ENCODE measurements at regions not wholly inside any gene's neighbourhood (a gene's known extent, or its start where the extent isn't known, plus 50 kb on each side); places are given as distances from the start of the nearest gene placed in this dataset.

DNA sequence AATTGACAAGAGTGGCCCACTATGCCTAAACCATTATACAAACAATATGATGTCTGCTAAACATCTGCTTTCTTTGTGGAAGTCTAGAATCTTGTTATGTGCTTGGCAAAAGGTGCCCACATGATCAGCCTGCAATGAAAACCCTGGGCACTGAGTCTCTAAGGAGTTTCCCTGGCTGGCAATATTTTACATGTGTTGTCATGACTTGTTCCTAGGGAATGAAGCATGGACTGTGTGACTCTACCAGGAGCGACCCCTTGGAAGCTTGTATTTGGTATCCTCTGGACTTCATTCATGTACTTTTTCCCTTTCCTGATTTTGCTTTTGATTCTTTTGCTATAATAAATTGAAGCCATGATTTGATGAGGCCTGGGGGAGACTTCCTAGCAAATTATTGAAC lies 324.9 kb downstream of the HHIPL2 start:
- H3K4me3 ChIP-seq (ENCODE audit: low read depth, low read length), result no peak overlapping the region
- TF ChIP-seq, protein P1, sequence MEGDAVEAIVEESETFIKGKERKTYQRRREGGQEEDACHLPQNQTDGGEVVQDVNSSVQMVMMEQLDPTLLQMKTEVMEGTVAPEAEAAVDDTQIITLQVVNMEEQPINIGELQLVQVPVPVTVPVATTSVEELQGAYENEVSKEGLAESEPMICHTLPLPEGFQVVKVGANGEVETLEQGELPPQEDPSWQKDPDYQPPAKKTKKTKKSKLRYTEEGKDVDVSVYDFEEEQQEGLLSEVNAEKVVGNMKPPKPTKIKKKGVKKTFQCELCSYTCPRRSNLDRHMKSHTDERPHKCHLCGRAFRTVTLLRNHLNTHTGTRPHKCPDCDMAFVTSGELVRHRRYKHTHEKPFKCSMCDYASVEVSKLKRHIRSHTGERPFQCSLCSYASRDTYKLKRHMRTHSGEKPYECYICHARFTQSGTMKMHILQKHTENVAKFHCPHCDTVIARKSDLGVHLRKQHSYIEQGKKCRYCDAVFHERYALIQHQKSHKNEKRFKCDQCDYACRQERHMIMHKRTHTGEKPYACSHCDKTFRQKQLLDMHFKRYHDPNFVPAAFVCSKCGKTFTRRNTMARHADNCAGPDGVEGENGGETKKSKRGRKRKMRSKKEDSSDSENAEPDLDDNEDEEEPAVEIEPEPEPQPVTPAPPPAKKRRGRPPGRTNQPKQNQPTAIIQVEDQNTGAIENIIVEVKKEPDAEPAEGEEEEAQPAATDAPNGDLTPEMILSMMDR (IDR thresholded peaks at IDR 0.05; ENCODE audit: insufficient read depth, low read length, missing control alignments), result no peak
- CTCF ChIA-PET, result interaction anchor here (1.5 to 2.0 kb wide), 2 partner anchors 17 to 232 kb away, joined by 3 to 5 read pairs; no protein-coding TSS in a partner anchor
- POLR2A ChIA-PET, result no interaction called here
- no peak for DNase-seq (ENCODE audit: low read depth, low spot score)

DNA sequence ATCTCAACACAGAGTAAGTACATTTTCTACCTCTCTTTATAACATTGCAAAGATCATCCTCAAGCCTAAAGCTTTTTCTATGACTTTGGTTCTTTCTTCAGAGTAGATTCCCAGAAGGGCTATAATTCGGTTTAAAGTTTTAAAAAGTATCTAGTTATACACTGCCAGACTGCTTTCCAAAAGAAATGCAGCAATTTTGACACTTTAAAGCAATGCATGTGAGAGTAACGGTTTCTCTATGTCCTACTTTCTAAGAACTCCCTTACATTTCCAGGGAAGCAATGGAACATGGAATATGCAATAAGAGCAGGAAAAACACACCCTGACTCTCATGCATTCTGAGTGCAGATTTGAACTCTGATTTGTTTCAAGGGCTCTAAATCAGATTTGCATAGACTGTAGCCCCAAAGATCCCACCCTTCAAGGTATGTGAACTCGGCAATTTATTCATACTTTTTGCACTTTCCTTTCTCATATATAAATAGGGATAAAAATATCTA lies 331.6 kb downstream of the HHIPL2 start:
- TF ChIP-seq, protein P1 (IDR thresholded peaks at IDR 0.05; ENCODE audit: insufficient read depth, low read length, missing control alignments), result no peak
- no peak for DNase-seq (ENCODE audit: low read depth, low spot score)
- CTCF ChIA-PET, result interaction anchor here (0.7 to 1.2 kb wide), 2 partner anchors 13 to 239 kb away, joined by 3 to 5 read pairs; no protein-coding TSS in a partner anchor
- POLR2A ChIA-PET, result no interaction called here
- no peak overlapping the region for H3K4me3 ChIP-seq (ENCODE audit: low read depth, low read length)

DNA sequence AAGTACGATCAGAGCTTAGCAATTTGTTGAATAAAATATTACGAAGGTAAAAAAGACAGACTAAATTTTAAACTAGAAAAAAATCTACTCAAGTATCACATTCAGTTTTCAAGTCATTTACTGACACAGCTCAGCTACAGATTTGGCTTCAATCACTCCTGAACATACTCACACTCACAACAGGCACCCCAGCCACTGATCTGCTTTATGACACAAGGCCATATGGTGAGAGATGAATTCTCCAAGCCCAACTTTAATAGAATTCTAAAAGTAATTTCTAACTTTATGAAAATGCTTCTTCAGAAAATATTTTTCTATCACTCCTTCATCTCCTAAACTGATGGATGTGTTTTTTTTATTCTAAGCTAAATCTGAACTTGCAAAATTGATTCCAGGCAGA lies 337.1 kb downstream of the HHIPL2 start:
- CTCF ChIA-PET, result interaction anchor here (1.0 to 2.0 kb wide), 2 partner anchors 16 to 244 kb away, joined by 3 to 15 read pairs; no protein-coding TSS in a partner anchor
- no peak for DNase-seq (ENCODE audit: low read depth, low spot score)
- TF ChIP-seq, protein P1 (IDR thresholded peaks at IDR 0.05; ENCODE audit: insufficient read depth, low read length, missing control alignments), result no peak
- no peak overlapping the region for H3K4me3 ChIP-seq (ENCODE audit: low read depth, low read length)
- POLR2A ChIA-PET, result no interaction called here

DNA sequence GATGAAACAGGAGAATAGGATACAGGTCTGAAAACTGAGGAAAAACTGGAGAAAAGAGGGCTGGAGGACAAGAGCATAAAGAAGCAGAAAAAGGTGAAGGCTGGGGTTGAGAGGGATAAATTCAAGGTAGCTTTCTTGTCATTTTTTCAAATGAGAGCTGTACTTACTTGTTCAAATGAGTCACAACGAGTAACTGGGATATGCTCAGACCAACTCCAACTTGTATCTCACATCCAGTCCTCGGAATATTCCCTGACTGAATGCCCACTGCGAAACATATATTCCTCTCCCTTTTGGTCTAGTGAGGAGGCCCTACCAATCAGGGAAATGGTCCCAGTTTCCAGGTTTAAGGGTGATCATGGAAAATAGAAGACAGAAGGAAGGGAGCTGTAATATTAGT lies 343.4 kb downstream of the HHIPL2 start:
- ChIA-PET CTCF (no interaction called here), POLR2A (no interaction called here)
- DNase-seq (ENCODE audit: low read depth, low spot score), result no peak
- TF ChIP-seq, protein P1 (IDR thresholded peaks at IDR 0.05; ENCODE audit: insufficient read depth, low read length, missing control alignments), result no peak
- H3K4me3 ChIP-seq (ENCODE audit: low read depth, low read length), result no peak overlapping the region

DNA sequence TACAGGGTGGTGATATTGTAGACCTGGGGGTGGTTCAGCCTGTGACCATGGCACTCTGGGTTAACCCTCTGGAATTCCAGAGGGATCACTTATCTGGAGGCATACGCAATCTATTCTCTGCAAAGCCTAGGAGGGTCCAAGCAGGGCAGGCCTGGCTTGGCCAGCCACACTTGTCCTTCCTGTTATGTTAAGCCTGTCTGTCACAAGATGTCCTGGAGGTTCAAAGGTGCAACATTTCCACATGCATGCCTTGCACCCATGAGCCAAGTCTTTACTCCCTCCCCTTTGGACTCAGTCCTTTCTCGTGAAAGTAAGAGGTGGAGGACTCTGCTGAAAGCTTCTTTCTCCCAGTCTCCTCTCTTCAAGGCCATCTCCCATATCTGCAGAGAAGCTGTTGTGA lies 345.1 kb downstream of the HHIPL2 start:
- no peak overlapping the region for H3K4me3 ChIP-seq (ENCODE audit: low read depth, low read length)
- POLR2A ChIA-PET, result no interaction called here
- TF ChIP-seq, protein P1 (IDR thresholded peaks at IDR 0.05; ENCODE audit: insufficient read depth, low read length, missing control alignments), result no peak
- CTCF ChIA-PET, result no interaction called here
- no peak for DNase-seq (ENCODE audit: low read depth, low spot score)

DNA sequence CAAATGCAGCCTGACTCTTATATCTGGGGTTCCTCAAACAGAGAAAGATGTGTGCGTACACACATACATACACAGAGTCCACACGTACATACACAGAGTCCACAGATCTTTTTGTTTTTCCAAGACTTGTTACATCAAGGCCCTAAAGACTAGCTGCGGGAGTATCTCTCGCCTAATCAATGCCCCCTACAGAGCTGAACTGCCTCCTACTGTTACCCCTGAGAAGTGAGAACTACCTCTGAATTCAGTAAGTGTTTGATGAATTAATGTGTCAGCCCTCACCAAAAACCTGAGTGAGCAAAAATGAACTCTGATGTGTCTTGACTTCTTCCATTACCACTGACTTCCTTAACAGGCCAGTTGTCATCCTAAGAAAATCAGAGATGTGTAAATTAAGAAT lies 351.2 kb downstream of the HHIPL2 start:
- POLR2A ChIA-PET, result no interaction called here
- CTCF ChIA-PET, result no interaction called here
- no peak overlapping the region for H3K4me3 ChIP-seq (ENCODE audit: low read depth, low read length)
- DNase-seq (ENCODE audit: low read depth, low spot score), result no peak
- TF ChIP-seq, protein P1 (IDR thresholded peaks at IDR 0.05; ENCODE audit: insufficient read depth, low read length, missing control alignments), result no peak
